ENCODE measurements at regions not wholly inside any gene's neighbourhood (a gene's known extent, or its start where the extent isn't known, plus 50 kb on each side); places are given as distances from the start of the nearest gene placed in this dataset.
"Not testable (repeated sequence)": the region's sequence is repeated elsewhere in the genome, so short reads cannot be mapped to it uniquely, and the experiment has no call there.

DNA sequence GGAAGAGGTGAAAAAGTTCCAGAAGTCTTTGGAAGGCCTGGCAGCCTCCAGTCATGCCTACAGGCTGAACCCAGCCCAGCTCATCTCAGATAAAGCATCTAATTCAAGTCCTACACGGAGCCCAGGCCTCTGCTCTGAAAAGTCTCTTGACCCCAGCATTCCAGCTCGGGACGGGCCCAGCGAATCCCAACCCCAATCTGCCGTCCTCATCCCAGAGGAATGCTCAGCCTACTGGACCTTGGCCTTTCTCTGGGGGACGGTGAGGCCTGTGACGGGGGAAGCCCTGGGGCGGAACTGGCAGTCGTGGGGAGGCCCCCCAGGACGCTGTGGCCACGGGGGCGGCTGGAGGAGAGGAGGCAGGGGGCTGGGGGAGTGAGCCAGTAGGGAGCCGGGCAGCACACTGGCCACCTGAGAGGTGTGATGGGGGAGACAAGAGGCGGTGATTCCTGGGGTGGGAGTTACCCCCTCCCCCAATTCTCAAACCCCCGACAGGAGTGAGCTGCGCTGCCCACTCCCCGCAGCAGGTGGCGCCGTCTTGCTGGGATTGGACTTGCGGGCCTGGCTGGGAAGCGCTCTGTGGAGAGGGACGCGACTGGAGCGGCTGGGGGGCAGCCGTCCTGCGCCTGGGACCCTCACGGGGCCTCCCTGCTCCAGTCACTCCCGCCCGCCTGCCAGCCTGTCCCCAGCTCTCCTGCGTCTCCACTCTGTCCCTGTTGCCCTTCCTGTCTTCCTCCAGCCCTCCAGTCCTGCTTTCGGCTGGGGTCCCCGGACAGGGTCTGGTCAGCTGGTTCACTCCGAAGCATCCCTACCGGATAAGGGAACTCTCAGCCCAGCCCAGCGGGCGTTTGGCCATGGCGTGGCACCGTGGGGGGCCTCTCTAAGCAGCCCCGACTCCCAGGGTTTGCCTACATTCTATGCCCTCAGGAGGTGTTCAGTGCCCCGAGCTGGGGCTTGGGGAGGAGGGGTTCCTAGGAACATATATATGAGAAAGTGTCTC, 182.6 kb upstream of the HAAO start:
- H3K27me3 Mint-ChIP-seq, result peaks cover 7% of the 10 kb centered on the region

DNA sequence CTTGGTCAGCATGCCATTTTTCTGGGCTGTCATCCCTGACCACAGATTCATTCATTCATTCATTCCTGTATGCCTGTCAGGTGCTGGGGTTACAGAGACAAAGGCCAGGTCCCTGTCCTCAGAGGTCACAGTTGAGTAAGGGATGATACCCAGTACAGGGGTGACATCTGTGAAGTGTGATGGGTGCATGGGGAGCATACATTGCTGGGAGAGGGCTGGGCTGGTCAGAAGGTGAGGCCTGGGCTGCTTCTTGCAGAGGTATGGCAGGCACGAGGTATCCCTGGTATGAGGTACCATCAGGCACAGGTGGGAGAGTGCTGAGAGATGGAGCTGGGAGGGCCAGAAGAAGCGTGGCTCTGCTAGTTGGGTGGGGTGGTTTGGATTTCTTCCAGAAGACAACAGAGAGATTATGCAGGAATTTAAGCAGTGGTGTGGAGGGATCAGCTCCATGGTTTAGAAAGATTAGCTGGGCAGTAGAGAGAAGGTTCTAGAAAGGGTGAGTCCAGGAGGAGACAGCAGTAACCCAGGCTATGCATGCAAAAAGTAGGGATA, 181.9 kb upstream of the HAAO start:
- Mint-ChIP-seq H3K4me1 (ENCODE audit: low read depth) (peaks cover 70% of the 10 kb centered on the region), H3K27ac (peak overlapping the region; percentile 41), H3K4me3 (no peak overlapping the region), H3K9me3 (no peaks in the 10 kb centered on the region), H3K27me3 (peaks cover 7% of the 10 kb centered on the region), H3K36me3 (ENCODE audit: low read depth) (no peaks in the 10 kb centered on the region)
- intact Hi-C loops (cut with micrococcal nuclease), result loop anchor here (2.0 kb wide), 1 partner anchor 153 kb away; no protein-coding TSS in a partner anchor

More for the DNA sequence above, 182.6 kb upstream of the HAAO start:
- Mint-ChIP-seq H3K4me1 (ENCODE audit: low read depth) (peaks cover 67% of the 10 kb centered on the region), H3K9me3 (no peaks in the 10 kb centered on the region), H3K4me3 (peak overlapping the region; percentile 71), H3K27ac (peak overlapping the region; percentile 74), H3K36me3 (ENCODE audit: low read depth) (no peaks in the 10 kb centered on the region)
- intact Hi-C loops (cut with micrococcal nuclease), result loop anchor here (1.0 to 5.0 kb wide), 4 partner anchors 52 to 509 kb away; no protein-coding TSS in a partner anchor

DNA sequence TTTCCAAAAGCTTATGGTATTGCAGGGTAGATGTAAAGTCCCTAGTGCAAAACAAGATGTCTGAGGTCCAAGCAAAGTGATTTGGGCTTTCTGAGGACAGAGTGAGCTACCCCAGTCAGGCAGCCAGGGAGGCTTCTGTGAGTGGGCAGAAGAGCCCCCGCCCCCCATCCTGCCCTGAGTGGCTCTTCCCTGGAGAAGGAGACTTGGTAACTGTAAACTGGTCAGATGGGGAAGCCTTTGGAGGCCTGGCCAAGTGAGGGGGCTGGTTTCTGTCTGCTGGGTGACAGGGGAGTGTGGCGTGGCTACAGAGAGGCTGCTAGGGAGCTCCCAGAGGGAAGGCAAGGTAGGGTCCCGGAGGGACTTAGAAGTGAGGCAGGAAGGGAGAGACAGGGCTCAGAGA, 181.3 kb upstream of the HAAO start:
- Mint-ChIP-seq H3K9me3 (no peaks in the 10 kb centered on the region), H3K27ac (peak overlapping the region; percentile 41), H3K27me3 (peaks cover 6% of the 10 kb centered on the region), H3K4me1 (ENCODE audit: low read depth) (peaks cover 72% of the 10 kb centered on the region), H3K36me3 (ENCODE audit: low read depth) (no peaks in the 10 kb centered on the region), H3K4me3 (no peak overlapping the region)
- intact Hi-C loops (cut with micrococcal nuclease), result loop anchor here (2.0 kb wide), 1 partner anchor 153 kb away; no protein-coding TSS in a partner anchor

DNA sequence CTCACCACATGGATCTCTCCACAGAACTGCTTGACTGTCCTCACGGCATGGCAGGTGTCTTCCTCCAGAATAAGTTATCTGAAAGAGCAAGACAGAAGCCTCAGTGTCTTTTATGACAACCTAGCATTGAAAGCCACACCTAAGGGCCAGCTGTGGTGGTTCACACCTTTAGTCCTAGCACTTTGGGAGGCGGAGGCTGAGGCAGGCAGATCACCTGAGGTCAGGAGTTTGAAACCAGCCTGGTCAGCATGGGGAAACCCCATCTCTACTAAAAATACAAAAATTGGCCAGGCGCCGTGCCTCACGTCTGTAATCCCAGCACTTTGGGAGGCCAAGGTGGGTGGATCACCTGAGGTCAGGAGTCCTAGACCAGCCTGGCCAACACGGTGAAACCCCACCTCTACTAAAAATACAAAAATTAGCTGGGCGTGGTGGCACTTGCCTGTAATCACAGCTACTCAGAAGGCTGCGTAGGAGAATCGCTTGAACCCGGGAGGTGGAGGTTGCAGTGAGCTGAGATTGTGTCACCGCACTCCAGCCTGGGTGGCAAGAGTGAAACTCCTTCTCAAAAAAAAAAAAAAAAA, 180.6 kb upstream of the HAAO start:
- H3K27ac Mint-ChIP-seq; H3K4me3 Mint-ChIP-seq; H3K9me3 Mint-ChIP-seq; intact Hi-C loops (cut with micrococcal nuclease); H3K36me3 Mint-ChIP-seq (ENCODE audit: low read depth); H3K27me3 Mint-ChIP-seq: not testable (repeated sequence)
- peaks cover 78% of the 10 kb centered on the region for H3K4me1 Mint-ChIP-seq (ENCODE audit: low read depth)

DNA sequence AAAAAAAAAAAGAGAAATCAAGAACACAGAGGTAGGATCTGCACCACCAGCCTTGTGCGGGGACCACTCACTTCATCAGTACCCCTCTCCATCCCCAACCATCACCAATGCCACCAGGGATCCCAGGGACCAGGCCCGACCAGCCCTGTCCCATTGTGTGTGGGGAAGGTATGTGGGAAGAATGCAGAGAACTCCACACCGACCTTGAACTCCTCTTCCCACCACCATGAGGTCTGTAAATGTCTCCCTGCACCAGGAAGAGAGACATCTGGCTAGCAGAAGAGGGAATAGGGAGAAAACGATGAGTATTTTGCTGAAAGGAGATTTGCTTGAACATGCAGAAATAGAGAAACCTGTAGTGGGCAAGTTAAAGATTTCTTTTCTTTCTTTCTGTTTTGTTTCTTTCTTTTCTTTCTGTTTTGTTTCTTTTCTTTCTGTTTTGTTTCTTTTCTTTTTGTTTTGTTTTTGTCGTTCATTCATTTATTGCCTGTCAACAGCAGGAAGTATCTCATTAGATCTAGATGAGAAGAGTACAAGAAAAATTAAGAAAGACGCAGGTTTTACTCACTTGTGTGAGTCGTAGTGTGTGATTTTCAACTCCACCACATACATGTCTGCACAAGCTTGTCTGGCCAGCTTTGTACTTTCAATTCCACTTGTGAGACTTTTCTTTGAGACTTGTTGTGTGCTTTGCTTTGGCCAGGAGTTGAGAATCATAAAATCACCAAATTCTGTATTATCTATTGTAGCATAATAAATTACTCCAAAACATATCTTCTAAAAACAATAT, 179.8 kb upstream of the HAAO start:
- H3K27ac Mint-ChIP-seq, result peak overlapping the region; percentile 33
- no peak overlapping the region for H3K4me3 Mint-ChIP-seq
- intact Hi-C loops (cut with micrococcal nuclease), result no loop called here
- H3K9me3 Mint-ChIP-seq, result no peaks in the 10 kb centered on the region
- H3K4me1 Mint-ChIP-seq (ENCODE audit: low read depth), result peaks cover 78% of the 10 kb centered on the region
- peaks cover 4% of the 10 kb centered on the region for H3K27me3 Mint-ChIP-seq
- no peaks in the 10 kb centered on the region for H3K36me3 Mint-ChIP-seq (ENCODE audit: low read depth)

DNA sequence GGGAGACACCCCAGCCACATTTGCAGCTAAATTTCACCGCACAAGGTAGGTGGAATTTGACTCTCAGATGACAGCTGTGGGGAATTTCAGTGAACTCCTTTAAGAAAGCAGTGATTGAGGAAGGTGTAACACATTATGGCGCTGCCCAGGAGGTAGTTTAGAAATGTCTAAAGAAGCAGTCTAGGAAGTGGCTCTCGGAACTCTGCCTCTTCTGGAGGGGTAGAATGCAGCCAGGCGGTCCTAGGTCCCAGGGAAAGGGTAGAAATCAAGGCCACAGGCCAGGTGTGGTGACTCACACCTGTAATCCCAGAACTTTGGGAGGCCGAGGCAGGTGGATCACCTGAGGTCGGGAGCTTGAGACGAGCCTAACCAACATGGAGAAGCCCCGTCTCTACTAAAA, 179.0 kb upstream of the HAAO start:
- H3K27me3 Mint-ChIP-seq, result peaks cover 3% of the 10 kb centered on the region
- peaks cover 71% of the 10 kb centered on the region for H3K4me1 Mint-ChIP-seq (ENCODE audit: low read depth)
- H3K9me3 Mint-ChIP-seq, result no peaks in the 10 kb centered on the region
- intact Hi-C loops (cut with micrococcal nuclease), result no loop called here
- H3K27ac Mint-ChIP-seq, result peak overlapping the region; percentile 4
- no peak overlapping the region for H3K4me3 Mint-ChIP-seq
- H3K36me3 Mint-ChIP-seq (ENCODE audit: low read depth), result no peaks in the 10 kb centered on the region

DNA sequence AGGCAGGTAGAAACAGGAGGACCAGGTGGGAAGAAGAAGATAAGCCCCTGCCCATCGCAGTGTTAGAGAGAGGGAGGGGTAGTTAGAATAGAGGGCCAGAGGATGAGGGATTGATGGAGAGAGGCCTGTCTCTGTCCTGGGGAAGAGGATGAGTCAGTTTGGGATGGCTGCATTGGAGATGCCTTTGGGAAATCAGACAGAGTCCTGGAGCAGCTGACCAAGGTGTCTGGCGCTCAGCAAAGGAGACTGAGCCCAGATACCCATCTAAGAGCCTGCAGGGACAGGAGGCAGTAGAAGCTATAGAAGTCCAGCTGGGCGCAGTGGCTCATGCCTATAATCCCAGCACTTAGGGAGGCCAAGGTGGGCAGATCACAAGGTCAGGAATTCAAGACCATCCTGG, 177.8 kb upstream of the HAAO start:
- peaks cover 63% of the 10 kb centered on the region for H3K4me1 Mint-ChIP-seq (ENCODE audit: low read depth)
- H3K27me3 Mint-ChIP-seq, result peaks cover 3% of the 10 kb centered on the region
- intact Hi-C loops (cut with micrococcal nuclease), result no loop called here
- H3K9me3 Mint-ChIP-seq, result no peaks in the 10 kb centered on the region
- H3K36me3 Mint-ChIP-seq (ENCODE audit: low read depth), result no peaks in the 10 kb centered on the region
- no peak overlapping the region for H3K27ac Mint-ChIP-seq
- H3K4me3 Mint-ChIP-seq, result no peak overlapping the region

DNA sequence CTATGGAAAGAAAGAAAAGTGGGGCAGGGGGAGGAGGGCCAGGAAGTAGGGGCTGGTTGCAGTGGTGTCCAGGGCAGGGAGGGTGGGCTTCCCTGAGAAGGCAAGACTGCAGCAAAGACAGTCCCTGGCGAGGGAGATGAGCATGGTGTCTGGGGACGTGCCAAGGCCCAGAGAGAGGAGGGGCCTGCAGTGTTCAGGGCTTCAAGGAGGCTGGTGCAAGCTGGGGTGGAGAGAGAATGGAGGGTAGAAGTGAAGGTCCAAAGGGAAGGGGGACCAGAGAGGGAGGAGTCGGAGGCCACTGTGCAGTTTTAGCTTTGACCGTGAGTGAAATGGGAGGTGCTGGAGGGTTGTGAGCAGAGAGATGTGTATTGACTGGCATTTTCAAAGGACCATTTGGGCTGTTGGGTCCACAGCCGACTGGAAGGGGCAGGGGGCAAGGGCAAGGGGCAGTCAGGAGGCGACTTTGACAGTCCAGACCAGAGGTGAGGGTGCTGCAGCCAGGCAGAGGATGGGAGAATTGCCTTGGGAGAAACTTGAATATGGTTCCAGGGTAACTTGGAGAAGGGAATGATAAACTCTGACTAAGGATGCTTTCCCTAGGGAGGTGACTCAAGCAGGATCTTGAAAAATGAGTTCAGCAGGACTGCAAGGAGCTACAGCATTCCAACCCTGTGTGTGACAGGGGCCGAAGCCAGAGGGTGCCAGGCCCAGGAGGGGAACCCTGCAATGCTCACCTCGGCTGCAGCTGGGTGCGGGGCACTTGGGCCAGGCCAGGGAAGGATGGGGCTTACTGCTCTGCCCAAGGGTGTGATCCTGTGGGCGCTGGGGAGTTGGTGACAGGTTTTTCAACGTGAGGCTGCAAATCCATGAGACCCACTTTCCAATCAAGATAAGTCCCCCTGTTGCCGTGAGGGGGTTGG, 177.1 kb upstream of the HAAO start:
- Mint-ChIP-seq H3K27me3 (peaks cover 3% of the 10 kb centered on the region), H3K4me3 (no peak overlapping the region)
- intact Hi-C loops (cut with micrococcal nuclease), result loop anchor here (10.0 kb wide), 1 partner anchor 585 kb away; no protein-coding TSS in a partner anchor

DNA sequence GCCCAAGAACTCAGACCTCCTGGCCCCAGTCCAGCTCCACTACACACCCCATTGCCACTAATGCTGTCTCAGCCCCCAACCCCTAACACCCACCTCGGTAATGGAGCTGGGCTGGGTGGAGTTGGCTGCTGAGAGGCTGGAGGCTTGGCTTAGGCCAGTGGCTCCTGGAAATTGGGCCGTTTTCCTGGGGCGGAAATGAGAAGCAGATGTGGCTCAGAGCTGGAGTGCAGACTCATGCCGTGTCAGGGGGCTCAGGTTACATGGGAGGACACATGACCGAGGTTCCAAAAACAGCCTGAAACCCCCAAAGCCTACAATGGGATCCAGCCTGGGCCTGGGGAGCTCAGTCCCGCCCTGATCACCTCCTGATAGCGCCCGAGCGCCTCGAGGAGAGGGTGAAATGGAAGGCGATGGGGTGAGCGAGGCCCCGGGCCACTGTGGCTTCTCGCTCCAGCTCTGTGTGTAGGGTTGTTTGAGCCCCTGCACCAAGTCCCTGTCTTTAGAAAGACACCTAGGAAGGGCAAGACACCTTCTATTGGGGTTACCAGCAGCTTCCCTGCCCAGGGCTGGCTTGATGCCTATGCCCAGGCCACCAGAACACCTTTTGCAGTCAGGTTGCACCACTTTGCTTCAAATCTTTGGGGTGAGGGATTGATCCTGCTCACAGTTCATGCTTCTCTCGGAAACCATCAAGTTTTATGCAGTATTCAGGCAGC, 175.7 kb upstream of the HAAO start:
- no peaks in the 10 kb centered on the region for H3K9me3 Mint-ChIP-seq
- H3K36me3 Mint-ChIP-seq (ENCODE audit: low read depth), result no peaks in the 10 kb centered on the region
- H3K27ac Mint-ChIP-seq, result peak overlapping the region; percentile 65
- H3K27me3 Mint-ChIP-seq, result peaks cover 4% of the 10 kb centered on the region
- intact Hi-C loops (cut with micrococcal nuclease), result loop anchor here (10.0 kb wide), 1 partner anchor 587 kb away; no protein-coding TSS in a partner anchor
- H3K4me3 Mint-ChIP-seq, result no peak overlapping the region
- peaks cover 62% of the 10 kb centered on the region for H3K4me1 Mint-ChIP-seq (ENCODE audit: low read depth)

More for the DNA sequence above, 177.1 kb upstream of the HAAO start:
- Mint-ChIP-seq H3K9me3 (no peaks in the 10 kb centered on the region), H3K27ac (peak overlapping the region; percentile 1), H3K4me1 (ENCODE audit: low read depth) (peaks cover 67% of the 10 kb centered on the region), H3K36me3 (ENCODE audit: low read depth) (no peaks in the 10 kb centered on the region)

DNA sequence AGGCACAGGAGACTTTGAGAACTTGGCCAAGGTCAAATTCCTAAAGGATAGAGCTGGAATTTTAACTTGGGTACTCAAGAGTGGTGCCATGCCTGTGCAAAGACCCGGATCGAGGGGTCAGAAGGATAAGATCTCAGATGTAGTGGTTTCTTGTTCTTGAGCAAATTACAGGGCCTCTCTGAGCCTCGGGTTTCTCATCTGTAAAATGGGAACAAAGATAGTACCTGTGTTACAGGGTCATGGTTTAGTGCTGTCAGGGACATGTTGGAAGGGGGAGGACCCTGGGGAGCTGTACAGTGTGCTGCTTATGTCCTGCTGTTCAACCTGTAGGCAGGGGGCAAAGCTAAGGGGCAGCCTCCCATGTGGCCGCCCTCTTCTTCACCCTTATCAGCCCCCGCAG, 173.5 kb upstream of the HAAO start:
- intact Hi-C loops (cut with micrococcal nuclease), result loop anchor here (10.0 kb wide), 1 partner anchor 589 kb away; no protein-coding TSS in a partner anchor
- H3K36me3 Mint-ChIP-seq (ENCODE audit: low read depth), result no peaks in the 10 kb centered on the region
- H3K4me3 Mint-ChIP-seq, result no peak overlapping the region
- no peaks in the 10 kb centered on the region for H3K9me3 Mint-ChIP-seq
- peaks cover 73% of the 10 kb centered on the region for H3K4me1 Mint-ChIP-seq (ENCODE audit: low read depth)
- no peak overlapping the region for H3K27ac Mint-ChIP-seq
- peaks cover 25% of the 10 kb centered on the region for H3K27me3 Mint-ChIP-seq

DNA sequence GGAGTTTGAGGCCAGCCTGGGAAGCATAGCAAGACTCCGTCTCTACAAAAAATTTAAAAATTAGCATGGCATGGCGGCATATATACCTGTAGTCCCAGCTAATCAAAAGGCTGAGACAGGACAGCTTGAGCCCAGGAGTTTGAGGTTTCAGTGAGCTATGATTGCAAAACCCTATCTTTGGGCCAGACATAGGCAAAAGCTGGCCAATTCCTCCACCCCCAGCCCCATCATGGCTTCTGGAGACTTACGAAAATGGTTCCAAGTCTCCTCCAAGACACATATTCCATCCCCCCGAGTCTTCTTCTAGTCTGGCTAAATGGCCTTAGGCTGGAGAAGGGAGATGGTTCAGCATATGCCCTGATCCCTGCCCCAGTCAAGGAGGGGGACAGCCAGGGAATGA, 172.8 kb upstream of the HAAO start:
- peaks cover 73% of the 10 kb centered on the region for H3K4me1 Mint-ChIP-seq (ENCODE audit: low read depth)
- H3K27ac Mint-ChIP-seq, result no peak overlapping the region
- H3K4me3 Mint-ChIP-seq, result no peak overlapping the region
- H3K27me3 Mint-ChIP-seq, result peaks cover 29% of the 10 kb centered on the region
- intact Hi-C loops (cut with micrococcal nuclease), result loop anchor here (10.0 kb wide), 1 partner anchor 590 kb away; no protein-coding TSS in a partner anchor
- no peaks in the 10 kb centered on the region for H3K9me3 Mint-ChIP-seq
- H3K36me3 Mint-ChIP-seq (ENCODE audit: low read depth), result no peaks in the 10 kb centered on the region

DNA sequence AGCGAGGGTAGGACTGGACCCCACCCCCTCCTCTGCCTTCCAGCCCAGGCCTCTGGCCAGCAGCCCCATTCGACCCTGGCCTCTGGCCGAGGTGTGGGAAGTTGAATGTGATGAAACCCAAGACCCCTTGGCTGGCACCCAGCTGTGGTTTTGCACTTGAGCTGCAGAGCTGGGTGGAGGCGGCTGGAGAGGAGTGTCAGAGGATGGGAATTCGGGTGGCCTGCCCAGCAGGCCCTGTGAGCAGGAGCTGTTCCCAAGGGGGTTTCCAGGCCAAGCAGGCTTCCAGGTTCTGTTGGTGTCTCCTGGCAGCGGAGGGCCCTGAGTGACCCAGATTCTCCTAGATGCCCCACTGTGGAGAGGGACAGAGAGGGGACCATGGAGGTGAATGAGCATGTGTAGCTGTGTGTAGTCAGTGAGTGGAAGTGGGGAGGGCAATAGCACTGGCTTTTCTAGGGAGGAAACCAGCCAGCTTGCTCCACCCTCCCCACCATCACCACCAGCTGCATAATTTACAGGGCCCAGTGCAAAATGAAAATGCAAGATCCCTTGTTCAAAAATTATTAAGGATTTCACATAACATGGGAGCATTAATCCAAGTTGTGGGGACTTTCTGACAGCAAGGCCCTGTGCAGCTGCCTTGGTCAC, 172.2 kb upstream of the HAAO start:
- Mint-ChIP-seq H3K9me3 (no peaks in the 10 kb centered on the region), H3K27me3 (peaks cover 32% of the 10 kb centered on the region), H3K27ac (peak overlapping the region; percentile 45), H3K4me1 (ENCODE audit: low read depth) (peaks cover 69% of the 10 kb centered on the region), H3K4me3 (no peak overlapping the region), H3K36me3 (ENCODE audit: low read depth) (no peaks in the 10 kb centered on the region)
- intact Hi-C loops (cut with micrococcal nuclease), result loop anchor here (10.0 kb wide), 1 partner anchor 590 kb away; no protein-coding TSS in a partner anchor
